Sigmoid colon (tissue), 6 donors: ENCODE measurements at regions not wholly inside any gene's neighbourhood (a gene's known extent, or its start where the extent isn't known, plus 50 kb on each side); places are given as distances from the start of the nearest gene placed in this dataset.

Source experiments
- DNase-seq: peaks from one replicate; pipeline ENCODE4 v3.0.0-alpha.2; 2019
- H3K27ac ChIP-seq, 4 donors: fragments of 200-600 bp; sonication (generic); one replicate each; pipeline ENCODE4 v1.5.1; 2016 to 2019; ENCODE audit warnings: mild to moderate bottlenecking in 1 of 4
- H3K27me3 ChIP-seq, 3 donors: fragments of 200-600 bp; sonication (generic); one replicate each; pipeline ENCODE4 v1.5.1; 2019; ENCODE audit warnings: mild to moderate bottlenecking in 1 of 3
- H3K36me3 ChIP-seq, 4 donors: fragments of 200-600 bp; sonication (generic); one replicate each; pipeline ENCODE4 v1.5.1; 2016 to 2019
- H3K4me1 ChIP-seq, 4 donors: fragments of 200-600 bp; sonication (generic); one replicate each; pipeline ENCODE4 v1.5.1; 2017 to 2019
- H3K4me3 ChIP-seq, 4 donors: fragments of 200-600 bp; sonication (generic); one replicate each; pipeline ENCODE4 v1.5.1; 2017 to 2019; ENCODE audit warnings: mild to moderate bottlenecking in 2 of 4, moderate library complexity in 1 of 4
- H3K9me3 ChIP-seq, 4 donors: fragments of 200-600 bp in 3 of 4; sonication (generic) in 3 of 4; one replicate each; pipeline versions ENCODE4 v1.5.1 to v1.6.1; 2013 to 2019
- EP300 ChIP-seq, 4 donors: sonication (generic); formaldehyde crosslinking; IDR thresholded peaks; one replicate each; pipeline ENCODE4 v1.6.1; 2017; ENCODE audit warnings: antibody characterized with exemption in 4 of 4
- POLR2A ChIP-seq, 2 donors: fragments of 450-650 bp; IDR thresholded peaks; one replicate each; pipeline ENCODE4 v1.6.1; 2016; ENCODE audit warnings: antibody characterized with exemption in 2 of 2, mild to moderate bottlenecking in 2 of 2, moderate library complexity in 2 of 2
- POLR2AphosphoS5 ChIP-seq, 4 donors: sonication (generic); formaldehyde crosslinking; IDR thresholded peaks; one replicate each; pipeline ENCODE4 v1.6.1; 2017; ENCODE audit warnings: antibody characterized with exemption in 4 of 4
- WGBS, 2 donors: extraction: QIAGEN DNeasy Blood & Tissue Kit; methylation state at CpG; one replicate each; pipeline ENCODE4 v1.1.7; 2013; 5-methylcytosine and 5-hydroxymethylcytosine counted together
- intact Hi-C: fragments of 100-400 bp; cut with DNase I; formaldehyde crosslinking; loops from one replicate; pipeline ENCODE4 v1.15.1; 2023
- TF ChIP-seq, protein P1 (sequence below), 4 experiments: fragments of 450-650 bp in 3 of 4; fragments of 200-600 bp in 1 of 4; IDR thresholded peaks; one replicate each; pipeline ENCODE4 v1.5.1; 2016 to 2019; ENCODE audit warnings: antibody characterized with exemption in 4 of 4, mild to moderate bottlenecking in 3 of 4, moderate library complexity in 2 of 4
- donor health status: healthy with polysubstance abuse.
- donor health status: healthy.

DNA sequence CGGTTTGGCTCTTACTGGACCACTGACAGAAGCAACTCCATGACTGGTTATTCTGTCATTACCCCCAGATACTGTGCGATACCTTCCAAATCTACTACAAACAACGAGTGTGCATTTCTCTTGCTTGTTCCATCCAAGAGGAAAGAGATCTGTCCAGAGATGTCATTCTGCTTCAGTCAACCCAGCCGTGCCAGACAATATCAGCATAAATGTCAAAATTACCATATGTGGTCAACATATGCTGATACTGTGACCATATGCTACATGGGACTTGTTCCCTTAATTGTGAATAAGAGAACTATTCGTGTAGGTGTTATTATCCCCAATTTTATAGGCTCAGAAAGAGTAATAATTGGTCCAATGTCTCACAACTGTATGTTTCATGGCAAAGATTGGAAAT is 143.2 kb upstream of the PRSS1 start:
- no peak overlapping the region for H3K27ac ChIP-seq
- no peaks in the 10 kb centered on the region for H3K36me3 ChIP-seq
- WGBS, 2 donors, result 61 to 84% methylated on average over 5 of the region's 5 CpGs
- H3K9me3 ChIP-seq, result no peaks in the 10 kb centered on the region
- intact Hi-C loops, result loop anchor here (10.0 kb wide), 1 partner anchor 179 kb away; no protein-coding TSS in a partner anchor
- H3K4me3 ChIP-seq, result no peak overlapping the region
- H3K27me3 ChIP-seq, result no peaks in the 10 kb centered on the region
- H3K4me1 ChIP-seq, result no peaks in the 10 kb centered on the region
- TF ChIP-seq EP300 (IDR thresholded peaks at IDR 0.05) (no peak), POLR2AphosphoS5 (IDR thresholded peaks at IDR 0.05) (no peak), POLR2A (IDR thresholded peaks at IDR 0.05) (no peak)
- TF ChIP-seq, protein P1, sequence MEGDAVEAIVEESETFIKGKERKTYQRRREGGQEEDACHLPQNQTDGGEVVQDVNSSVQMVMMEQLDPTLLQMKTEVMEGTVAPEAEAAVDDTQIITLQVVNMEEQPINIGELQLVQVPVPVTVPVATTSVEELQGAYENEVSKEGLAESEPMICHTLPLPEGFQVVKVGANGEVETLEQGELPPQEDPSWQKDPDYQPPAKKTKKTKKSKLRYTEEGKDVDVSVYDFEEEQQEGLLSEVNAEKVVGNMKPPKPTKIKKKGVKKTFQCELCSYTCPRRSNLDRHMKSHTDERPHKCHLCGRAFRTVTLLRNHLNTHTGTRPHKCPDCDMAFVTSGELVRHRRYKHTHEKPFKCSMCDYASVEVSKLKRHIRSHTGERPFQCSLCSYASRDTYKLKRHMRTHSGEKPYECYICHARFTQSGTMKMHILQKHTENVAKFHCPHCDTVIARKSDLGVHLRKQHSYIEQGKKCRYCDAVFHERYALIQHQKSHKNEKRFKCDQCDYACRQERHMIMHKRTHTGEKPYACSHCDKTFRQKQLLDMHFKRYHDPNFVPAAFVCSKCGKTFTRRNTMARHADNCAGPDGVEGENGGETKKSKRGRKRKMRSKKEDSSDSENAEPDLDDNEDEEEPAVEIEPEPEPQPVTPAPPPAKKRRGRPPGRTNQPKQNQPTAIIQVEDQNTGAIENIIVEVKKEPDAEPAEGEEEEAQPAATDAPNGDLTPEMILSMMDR (IDR thresholded peaks at IDR 0.05), result no peak
- DNase-seq, result no peak

DNA sequence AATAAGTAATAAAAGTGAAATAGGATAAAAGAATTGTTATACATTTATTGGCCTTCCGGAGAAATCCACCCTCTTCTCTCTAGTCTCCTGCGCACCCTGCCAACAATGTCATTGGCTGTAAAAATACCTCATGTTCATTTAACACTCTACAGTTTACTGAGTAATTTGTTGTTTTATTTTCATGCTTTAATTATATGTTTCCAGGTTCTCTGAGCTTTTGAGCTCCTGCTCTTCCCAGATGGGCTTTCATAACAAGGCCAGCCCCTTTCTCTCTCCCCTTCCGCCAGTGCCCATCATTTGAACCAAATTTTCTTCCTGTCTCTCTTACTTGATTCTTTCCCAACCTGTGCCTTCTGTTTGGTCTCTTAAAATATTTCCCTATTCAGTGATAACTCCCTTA is 144.6 kb upstream of the PRSS1 start:
- H3K36me3 ChIP-seq, result no peaks in the 10 kb centered on the region
- 55 to 77% methylated on average over 3 of the region's 3 CpGs for WGBS, 2 donors
- DNase-seq, result no peak
- TF ChIP-seq POLR2AphosphoS5 (IDR thresholded peaks at IDR 0.05) (no peak), POLR2A (IDR thresholded peaks at IDR 0.05) (no peak), EP300 (IDR thresholded peaks at IDR 0.05) (no peak)
- TF ChIP-seq, protein P1 (IDR thresholded peaks at IDR 0.05), result no peak
- H3K4me1 ChIP-seq, result no peaks in the 10 kb centered on the region
- no peaks in the 10 kb centered on the region for H3K27me3 ChIP-seq
- no peak overlapping the region for H3K4me3 ChIP-seq
- intact Hi-C loops, result loop anchor here (10.0 kb wide), 1 partner anchor 180 kb away; no protein-coding TSS in a partner anchor
- H3K9me3 ChIP-seq, result no peaks in the 10 kb centered on the region
- no peak overlapping the region for H3K27ac ChIP-seq

DNA sequence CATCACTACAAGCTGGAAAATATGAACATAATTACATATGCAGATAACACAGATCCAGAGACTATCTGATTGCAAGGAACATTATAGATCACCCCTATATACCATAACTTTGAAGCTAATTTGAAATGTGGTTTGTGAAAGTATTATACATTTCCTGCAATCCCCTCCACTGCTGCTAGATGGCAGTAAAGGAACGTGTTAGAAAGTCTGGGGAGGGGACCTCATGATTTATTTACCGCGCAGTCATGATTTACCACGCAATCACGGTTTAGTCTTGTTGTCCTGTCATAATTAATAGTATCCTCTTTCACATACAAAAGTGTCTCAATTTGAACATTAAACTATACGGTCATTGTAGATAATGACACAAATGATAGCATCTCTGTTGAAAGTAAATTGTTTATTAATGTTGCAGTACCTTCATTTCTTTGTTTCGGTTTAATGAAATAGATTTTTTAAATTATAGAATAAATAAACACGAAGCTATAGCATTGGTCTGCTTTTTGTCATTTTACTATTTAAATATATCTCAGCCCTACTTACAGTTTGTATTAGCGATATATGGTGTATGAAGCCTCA is 145.3 kb upstream of the PRSS1 start:
- WGBS, 2 donors, result 17 to 19% methylated on average over 9 of the region's 9 CpGs
- H3K4me3 ChIP-seq, result no peak overlapping the region
- TF ChIP-seq EP300 (IDR thresholded peaks at IDR 0.05), result no peak
- TF ChIP-seq, protein P1 (IDR thresholded peaks at IDR 0.05), result peak in 3 of 4 experiments; percentile 55 to 65 (median 62)
- no peak overlapping the region for H3K27ac ChIP-seq
- H3K36me3 ChIP-seq, result no peaks in the 10 kb centered on the region
- H3K27me3 ChIP-seq, result no peaks in the 10 kb centered on the region
- DNase-seq, result no peak
- H3K9me3 ChIP-seq, result no peaks in the 10 kb centered on the region
- no peaks in the 10 kb centered on the region for H3K4me1 ChIP-seq
- intact Hi-C loops, result loop anchor here (10.0 kb wide), 1 partner anchor 181 kb away; no protein-coding TSS in a partner anchor

DNA sequence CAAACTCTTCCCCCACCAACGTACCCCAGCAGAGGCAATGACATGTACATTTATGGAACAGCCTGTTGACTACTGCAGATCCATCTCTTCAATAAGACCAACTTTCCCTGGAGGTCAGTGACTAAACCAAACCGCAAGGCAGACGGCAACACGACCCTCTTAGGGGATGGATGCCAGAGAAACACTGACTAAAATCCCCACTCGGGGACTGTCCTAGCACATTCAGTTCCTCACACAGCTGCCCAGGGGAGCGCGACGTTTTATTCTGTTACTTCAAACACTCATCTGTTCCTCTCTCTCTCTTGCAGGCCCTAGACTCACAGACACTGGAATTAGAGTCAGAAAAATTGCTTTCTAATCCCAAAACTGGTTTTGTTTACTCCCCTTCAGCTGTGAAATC is 146.5 kb upstream of the PRSS1 start:
- WGBS, 2 donors, result 44 to 47% methylated on average over 8 of the region's 8 CpGs
- Histone ChIP-seq H3K36me3 (no peaks in the 10 kb centered on the region), H3K27me3 (peaks cover 0 to 7% (median 0%) of the 10 kb centered on the region in 3 donors), H3K4me1 (no peaks in the 10 kb centered on the region), H3K27ac (no peak overlapping the region), H3K4me3 (no peak overlapping the region), H3K9me3 (no peaks in the 10 kb centered on the region)
- intact Hi-C loops, result loop anchor here (10.0 kb wide), 1 partner anchor 182 kb away; no protein-coding TSS in a partner anchor
- DNase-seq, result no peak
- TF ChIP-seq, protein P1 (IDR thresholded peaks at IDR 0.05), result no peak
- no peak for TF ChIP-seq POLR2AphosphoS5 (IDR thresholded peaks at IDR 0.05)
- TF ChIP-seq EP300 (IDR thresholded peaks at IDR 0.05), result no peak
- no peak for TF ChIP-seq POLR2A (IDR thresholded peaks at IDR 0.05)

DNA sequence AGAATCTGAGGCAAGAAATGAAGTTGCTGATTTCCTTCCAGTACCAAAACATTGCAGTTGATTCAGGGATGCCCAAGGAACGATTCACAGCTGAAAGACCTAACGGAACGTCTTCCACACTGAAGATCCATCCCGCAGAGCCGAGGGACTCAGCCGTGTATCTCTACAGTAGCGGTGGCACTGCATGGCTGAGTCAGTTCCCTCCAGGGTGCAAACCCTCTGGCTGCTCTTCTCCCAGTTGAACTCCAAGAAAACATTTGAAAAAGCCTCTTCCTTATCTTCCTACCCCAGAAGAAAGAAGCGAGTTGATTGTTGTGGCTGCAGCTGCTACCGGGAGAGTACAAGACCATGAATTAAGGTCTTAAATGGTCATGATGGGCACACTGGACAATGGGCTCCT is 147.1 kb upstream of the PRSS1 start:
- peaks cover 0 to 13% (median 0%) of the 10 kb centered on the region in 3 donors for H3K27me3 ChIP-seq
- no peak overlapping the region for H3K27ac ChIP-seq
- H3K36me3 ChIP-seq, result no peaks in the 10 kb centered on the region
- DNase-seq, result no peak
- TF ChIP-seq EP300 (IDR thresholded peaks at IDR 0.05), result no peak
- no peak for TF ChIP-seq POLR2AphosphoS5 (IDR thresholded peaks at IDR 0.05)
- TF ChIP-seq, protein P1 (IDR thresholded peaks at IDR 0.05), result no peak
- no peak for TF ChIP-seq POLR2A (IDR thresholded peaks at IDR 0.05)
- H3K9me3 ChIP-seq, result no peaks in the 10 kb centered on the region
- intact Hi-C loops, result loop anchor here (10.0 kb wide), 1 partner anchor 183 kb away; no protein-coding TSS in a partner anchor
- no peak overlapping the region for H3K4me3 ChIP-seq
- WGBS, 2 donors, result 80 to 90% methylated on average over 9 of the region's 9 CpGs
- no peaks in the 10 kb centered on the region for H3K4me1 ChIP-seq
